Small intestine (tissue), 7 donors: ENCODE measurements at regions not wholly inside any gene's neighbourhood (a gene's known extent, or its start where the extent isn't known, plus 50 kb on each side); places are given as distances from the start of the nearest gene placed in this dataset.

Experiments used
- DNase-seq, 2 donors: peaks; one replicate each; pipeline versions ENCODE4 v3.0.0 to v3.0.0-alpha.2; 2013
- FAIRE-seq: peaks from 2 replicates; lab custom pipeline; 2012; peaks lifted over from hg19 to GRCh38; lab: Jason Lieb, UNC
- H3K27ac ChIP-seq, 3 donors: one replicate each; pipeline ENCODE4 v1.5.1; 2013; ENCODE audit warnings: low read length in 2 of 3, mild to moderate bottlenecking in 2 of 3, control low read depth in 1 of 3, inconsistent platforms in 1 of 3, low read depth in 1 of 3, moderate library complexity in 1 of 3
- H3K27me3 ChIP-seq, 3 donors: one replicate each; pipeline ENCODE4 v1.6.1; 2013; ENCODE audit warnings: low read length in 3 of 3, inconsistent platforms in 1 of 3; ENCODE audit not compliant: control insufficient read depth in 3 of 3, insufficient read depth in 3 of 3
- H3K36me3 ChIP-seq, 3 donors: one replicate each; pipeline ENCODE4 v1.6.1; 2013; ENCODE audit warnings: low read length in 3 of 3, inconsistent platforms in 1 of 3, low read depth in 1 of 3, mild to moderate bottlenecking in 1 of 3, moderate library complexity in 1 of 3; ENCODE audit not compliant: control insufficient read depth in 3 of 3, insufficient read depth in 2 of 3
- H3K4me1 ChIP-seq, 3 donors: one replicate each; pipeline ENCODE4 v1.6.1; 2013; ENCODE audit warnings: low read length in 2 of 3, inconsistent platforms in 1 of 3, low read depth in 1 of 3, mild to moderate bottlenecking in 1 of 3, moderate library complexity in 1 of 3; ENCODE audit not compliant: control insufficient read depth in 3 of 3, insufficient read depth in 2 of 3
- H3K4me3 ChIP-seq, 3 donors: one replicate each; pipeline ENCODE4 v1.5.1; 2013; ENCODE audit warnings: low read length in 3 of 3, control low read depth in 1 of 3, inconsistent platforms in 1 of 3, low read depth in 1 of 3, mild to moderate bottlenecking in 1 of 3, moderate library complexity in 1 of 3
- H3K9me3 ChIP-seq, 2 donors: one replicate each; pipeline ENCODE4 v1.6.1; 2013; ENCODE audit warnings: low read depth in 1 of 2, low read length in 1 of 2; ENCODE audit not compliant: control insufficient read depth in 2 of 2, insufficient read depth in 1 of 2
- WGBS, 3 donors: extraction: QIAGEN DNeasy Blood & Tissue Kit; methylation state at CpG; one replicate each; pipeline ENCODE4 v1.1.7; 2013; 5-methylcytosine and 5-hydroxymethylcytosine counted together
- donor health status: healthy with polysubstance abuse.
- donor health status: control.
- donor health status: control.
- donor health status: Bipolar disorder and iron deficiency.
- donor health status: healthy.

DNA sequence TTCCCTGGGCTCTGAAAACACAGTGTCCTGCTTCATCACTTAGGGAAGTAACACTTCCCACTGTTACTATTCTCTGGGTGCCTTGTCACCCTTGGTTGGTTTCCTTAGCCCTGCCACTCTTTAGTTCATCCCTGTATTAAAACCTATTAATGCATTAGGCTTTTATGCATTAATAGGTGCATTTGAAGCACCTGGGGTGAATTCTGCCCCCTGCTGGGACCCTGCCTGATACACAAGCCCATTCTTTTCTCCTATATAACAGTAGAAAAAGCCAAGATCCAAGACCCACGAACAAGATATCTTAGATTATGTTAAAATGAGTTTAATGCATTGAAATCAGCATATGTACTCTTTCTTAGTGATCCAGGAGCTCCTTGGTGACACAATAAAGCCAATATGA, 235.7 kb downstream of the PMP22 start:
- Histone ChIP-seq H3K27me3 (peaks cover 0 to 2% (median 0%) of the 10 kb centered on the region in 3 donors), H3K36me3 (no peaks in the 10 kb centered on the region), H3K27ac (no peak overlapping the region), H3K4me1 (no peaks in the 10 kb centered on the region), H3K4me3 (no peak overlapping the region), H3K9me3 (no peaks in the 10 kb centered on the region)
- no peak for FAIRE-seq
- DNase-seq = no peak
- WGBS, 3 donors = 24 to 62% (median 30%) methylated on average over 1 of the region's 1 CpG

DNA sequence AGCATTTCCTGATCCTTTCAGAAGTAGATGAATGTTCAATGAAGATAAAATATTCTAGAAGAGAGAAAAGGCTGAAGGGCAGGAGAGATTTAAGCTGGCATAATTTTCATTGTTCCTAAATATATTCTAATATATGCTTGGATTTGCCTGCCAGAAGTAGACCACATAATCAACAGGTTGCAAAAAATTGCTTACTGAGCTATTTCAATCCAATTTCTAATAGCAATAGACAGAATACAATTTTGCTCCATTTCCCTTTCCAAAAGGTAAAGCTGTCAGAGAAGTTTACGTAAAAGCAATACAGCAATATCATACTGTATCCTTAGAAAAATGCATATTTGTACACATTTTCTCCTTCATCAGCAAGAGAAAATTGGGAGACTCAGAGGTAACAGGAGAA, 237.3 kb downstream of the PMP22 start:
- FAIRE-seq (no peak), DNase-seq (no peak)
- Histone ChIP-seq H3K4me3 (no peak overlapping the region), H3K9me3 (no peaks in the 10 kb centered on the region), H3K27me3 (no peaks in the 10 kb centered on the region), H3K36me3 (no peaks in the 10 kb centered on the region), H3K27ac (no peak overlapping the region), H3K4me1 (no peaks in the 10 kb centered on the region)
- WGBS, 3 donors = 91 to 97% (median 94%) methylated on average over 1 of the region's 1 CpG

DNA sequence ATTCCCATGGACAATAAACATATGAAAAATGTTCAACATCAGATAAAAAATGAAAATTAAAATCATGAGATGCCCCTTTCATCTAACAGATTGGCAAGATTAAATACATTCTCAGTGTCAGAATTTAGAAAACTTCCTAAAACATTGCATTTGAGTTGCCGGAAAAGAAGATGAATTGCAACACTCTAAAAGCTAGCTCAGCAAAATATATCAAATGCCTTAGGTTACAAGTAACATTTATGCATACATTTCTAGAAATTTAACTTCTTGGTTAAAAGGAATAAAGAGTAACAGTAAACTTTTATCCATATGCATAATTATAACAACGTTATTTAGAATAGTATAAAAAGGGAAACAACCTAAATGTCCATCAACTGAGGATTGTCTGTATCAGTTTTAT, 239.0 kb downstream of the PMP22 start:
- no peak overlapping the region for H3K4me3 ChIP-seq
- no peaks in the 10 kb centered on the region for H3K9me3 ChIP-seq
- H3K27ac ChIP-seq = no peak overlapping the region
- H3K27me3 ChIP-seq = no peaks in the 10 kb centered on the region
- FAIRE-seq = no peak
- H3K4me1 ChIP-seq = no peaks in the 10 kb centered on the region
- no peaks in the 10 kb centered on the region for H3K36me3 ChIP-seq
- WGBS, 3 donors = 76 to 83% (median 78%) methylated on average over 2 of the region's 2 CpGs
- DNase-seq = no peak

GRCh38 chr17:15023589-15024336, 241.4 kb downstream of the PMP22 start:
- H3K27ac ChIP-seq = no peak overlapping the region
- WGBS, 3 donors = 88 to 90% (median 90%) methylated on average over 10 of the region's 10 CpGs

GRCh38 chr17:15019158-15019557, 246.0 kb downstream of the PMP22 start:
- Histone ChIP-seq H3K36me3 (no peaks in the 10 kb centered on the region), H3K9me3 (no peaks in the 10 kb centered on the region), H3K4me1 (no peaks in the 10 kb centered on the region), H3K4me3 (no peak overlapping the region), H3K27ac (no peak overlapping the region), H3K27me3 (no peaks in the 10 kb centered on the region)
- no peak for FAIRE-seq
- 84 to 90% (median 85%) methylated on average over 3 of the region's 3 CpGs for WGBS, 3 donors
- no peak for DNase-seq

More at GRCh38 chr17:15023589-15024336, 241.4 kb downstream of the PMP22 start:
- H3K36me3 ChIP-seq = no peaks in the 10 kb centered on the region
- no peaks in the 10 kb centered on the region for H3K9me3 ChIP-seq
- no peak for FAIRE-seq
- H3K4me3 ChIP-seq = no peak overlapping the region
- H3K27me3 ChIP-seq = no peaks in the 10 kb centered on the region
- H3K4me1 ChIP-seq = no peaks in the 10 kb centered on the region
- no peak for DNase-seq

DNA sequence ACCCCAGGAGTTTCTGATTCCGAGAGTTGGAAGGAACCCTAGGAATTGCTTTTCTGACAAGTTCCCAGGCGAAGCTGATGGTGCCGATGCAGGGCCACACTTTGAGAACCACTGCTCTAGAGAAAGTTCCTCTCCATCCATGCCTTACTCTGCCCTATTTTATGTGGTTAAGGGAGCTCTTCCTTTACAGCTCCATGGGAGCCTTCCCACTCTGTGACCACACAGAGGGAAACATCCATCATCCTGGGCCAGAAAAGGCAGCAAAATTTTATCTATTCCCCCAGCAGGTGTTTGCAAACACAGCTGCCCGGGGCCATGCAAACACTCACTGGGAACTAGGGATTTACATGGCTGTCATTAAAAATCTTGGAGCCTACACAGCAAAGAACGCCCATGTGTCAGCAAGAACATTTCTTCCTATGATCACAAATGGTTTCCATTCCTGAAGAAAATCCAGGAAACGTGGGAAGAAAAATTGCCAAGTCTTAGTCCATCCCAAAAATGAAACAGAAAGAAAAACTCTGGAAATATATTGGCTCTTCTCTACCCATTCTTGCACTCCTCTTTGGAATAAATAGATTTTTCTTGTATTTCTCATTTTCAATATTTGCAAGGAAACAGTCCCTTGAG, 252.7 kb downstream of the PMP22 start:
- no peaks in the 10 kb centered on the region for H3K4me1 ChIP-seq
- H3K27ac ChIP-seq = no peak overlapping the region
- FAIRE-seq = no peak
- WGBS, 3 donors = 33 to 40% (median 40%) methylated on average over 6 of the region's 6 CpGs
- no peaks in the 10 kb centered on the region for H3K36me3 ChIP-seq
- H3K9me3 ChIP-seq = no peaks in the 10 kb centered on the region
- no peak overlapping the region for H3K4me3 ChIP-seq
- no peak for DNase-seq
- peaks cover 0 to 2% (median 0%) of the 10 kb centered on the region in 3 donors for H3K27me3 ChIP-seq

DNA sequence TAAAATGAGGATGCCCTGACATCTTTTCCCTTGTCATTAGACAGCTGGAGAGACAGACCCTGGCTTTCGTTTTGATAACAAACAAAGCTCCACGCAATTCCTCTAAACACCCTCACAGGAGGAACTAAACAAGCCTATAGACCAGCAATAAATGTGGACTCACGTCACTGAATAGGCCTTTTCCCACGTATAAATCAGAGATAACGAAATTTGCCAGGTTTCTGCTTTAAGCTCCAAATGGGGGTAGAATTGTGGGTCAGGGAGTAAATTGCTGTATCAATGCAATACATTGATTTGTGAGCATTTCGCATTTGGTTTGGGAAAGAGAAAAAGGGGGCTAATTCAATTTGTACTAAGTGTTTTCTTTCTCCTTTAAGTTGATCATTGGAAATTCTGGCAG, 256.0 kb downstream of the PMP22 start:
- 35 to 55% (median 44%) methylated on average over 6 of the region's 6 CpGs for WGBS, 3 donors
- Histone ChIP-seq H3K27me3 (peaks cover 0 to 2% (median 0%) of the 10 kb centered on the region in 3 donors), H3K4me1 (no peaks in the 10 kb centered on the region), H3K36me3 (no peaks in the 10 kb centered on the region), H3K9me3 (no peaks in the 10 kb centered on the region), H3K4me3 (no peak overlapping the region), H3K27ac (no peak overlapping the region)
- no peak for FAIRE-seq
- DNase-seq = no peak

DNA sequence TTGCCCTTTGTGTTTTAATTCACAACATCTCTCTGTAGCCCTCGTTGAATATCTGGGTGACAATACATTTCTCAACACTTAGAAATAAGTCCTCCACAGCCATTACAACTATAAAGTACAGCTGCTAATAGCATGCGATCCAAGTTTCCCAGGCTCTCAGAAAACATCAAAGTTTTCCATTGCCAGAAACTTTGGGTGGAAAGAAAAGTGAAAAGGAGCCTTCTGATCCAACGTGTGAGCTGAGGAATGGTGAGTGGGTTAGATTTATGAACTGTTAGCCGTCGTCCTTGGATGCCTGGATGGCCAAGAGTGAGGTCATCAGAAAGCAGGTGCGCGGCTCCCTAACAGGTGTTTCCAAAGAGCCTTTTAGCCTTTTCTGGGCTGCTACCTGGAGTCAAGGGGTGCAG, 258.0 kb downstream of the PMP22 start:
- Histone ChIP-seq H3K9me3 (no peaks in the 10 kb centered on the region), H3K27ac (no peak overlapping the region), H3K4me1 (no peaks in the 10 kb centered on the region), H3K4me3 (no peak overlapping the region), H3K27me3 (peaks cover 0 to 2% (median 0%) of the 10 kb centered on the region in 3 donors), H3K36me3 (no peaks in the 10 kb centered on the region)
- no peak for DNase-seq
- no peak for FAIRE-seq
- WGBS, 3 donors = 70 to 79% (median 73%) methylated on average over 7 of the region's 7 CpGs
